IMR-90 (cell line): ENCODE measurements at regions not wholly inside any gene's neighbourhood (a gene's known extent, or its start where the extent isn't known, plus 50 kb on each side); places are given as distances from the start of the nearest gene placed in this dataset.
A peak's percentile ranks its signal among the peaks of the same experiment; 100 is the strongest.
"Not testable (repeated sequence)": the region's sequence is repeated elsewhere in the genome, so short reads cannot be mapped to it uniquely, and the experiment has no call there.

Experiments
- ATAC-seq: fragments of 200-7000 bp; cut with Tn5 transposase; 2 replicates; pipeline ENCODE4 v1.9.1; 2020; ENCODE audit warnings: low read depth, mild to moderate bottlenecking, moderate library complexity
- BruUV-seq: library from RNA; stranded (reverse); fragments of 400-500 nt; replicated peaks from 2 replicates; lab custom pipeline; 2021; lab: Mats Ljungman, UMichigan
- CTCF ChIA-PET: fragments of 300-600 bp; formaldehyde crosslinking; extraction: SDS; loops from one replicate; lab custom pipeline; 2021; ENCODE audit warnings: antibody characterized with exemption; lab: Yijun Ruan, JAX
- POLR2A ChIA-PET: fragments of 300-600 bp; sonication (Branson Sonifier 250); formaldehyde crosslinking; loops from one replicate; lab custom pipeline; 2022; ENCODE audit warnings: antibody characterized with exemption; ENCODE audit not compliant: unreplicated experiment; lab: Charles Lee
- DNase-seq: peaks from one replicate; pipeline ENCODE4 v3.0.0; 2013
- H2AFZ ChIP-seq: replicated peaks from 2 replicates; pipeline ENCODE3; 2013; ENCODE audit warnings: low read length, mild to moderate bottlenecking; ENCODE audit not compliant: poor library complexity
- H2AK5ac ChIP-seq: 2 replicates; pipeline ENCODE4 v1.6.1; 2013; ENCODE audit warnings: low read depth, low read length, inconsistent platforms
- H2AK9ac ChIP-seq: replicated peaks from 2 replicates; pipeline ENCODE3; 2013; ENCODE audit warnings: mild to moderate bottlenecking, low read depth, low read length, moderate library complexity; ENCODE audit not compliant: poor library complexity
- H2BK120ac ChIP-seq: 2 replicates; pipeline ENCODE4 v1.6.1; 2013; ENCODE audit warnings: low read depth, low read length, inconsistent platforms
- H2BK15ac ChIP-seq: 3 replicates; pipeline ENCODE4 v1.6.1; 2013; ENCODE audit warnings: low read depth, low read length, inconsistent platforms
- H2BK20ac ChIP-seq: 2 replicates; pipeline ENCODE4 v1.6.1; 2013; ENCODE audit warnings: low read depth, mild to moderate bottlenecking, inconsistent platforms, low read length, moderate library complexity
- H2BK5ac ChIP-seq: 2 replicates; pipeline ENCODE4 v1.6.1; 2013; ENCODE audit warnings: mild to moderate bottlenecking, low read depth, low read length, inconsistent platforms; ENCODE audit not compliant: poor library complexity, severe bottlenecking
- H3K14ac ChIP-seq: replicated peaks from 2 replicates; pipeline ENCODE4 v1.6.1; 2013; ENCODE audit warnings: low read depth, low read length, inconsistent platforms
- H3K18ac ChIP-seq: 2 replicates; pipeline ENCODE4 v1.6.1; 2013; ENCODE audit warnings: low read depth, low read length, control low read depth
- H3K23ac ChIP-seq: 2 replicates; pipeline ENCODE4 v1.6.1; 2013; ENCODE audit warnings: low read depth, low read length, inconsistent platforms
- H3K27ac ChIP-seq: 2 replicates; pipeline ENCODE4 v1.5.1; 2013; ENCODE audit warnings: mild to moderate bottlenecking, control low read depth, low read length; ENCODE audit not compliant: insufficient read depth
- H3K27me3 ChIP-seq: 2 replicates; pipeline ENCODE4 v1.6.1; 2013; ENCODE audit warnings: low read length; ENCODE audit not compliant: control insufficient read depth, insufficient read depth
- H3K36me3 ChIP-seq: 2 replicates; pipeline ENCODE4 v1.6.1; 2013; ENCODE audit warnings: low read length, mixed read lengths; ENCODE audit not compliant: control insufficient read depth, insufficient read depth
- H3K4ac ChIP-seq: 2 replicates; pipeline ENCODE4 v1.6.1; 2013; ENCODE audit warnings: low read depth, low read length, inconsistent platforms
- H3K4me1 ChIP-seq: 2 replicates; pipeline ENCODE4 v1.6.1; 2013; ENCODE audit warnings: low read length, mixed read lengths; ENCODE audit not compliant: control insufficient read depth, insufficient read depth
- H3K4me2 ChIP-seq: 2 replicates; pipeline ENCODE4 v1.6.1; 2013; ENCODE audit warnings: low read depth, mild to moderate bottlenecking, control low read depth, low read length, moderate library complexity
- H3K4me3 ChIP-seq: 2 replicates; pipeline ENCODE4 v1.5.1; 2013; ENCODE audit warnings: low read depth, mild to moderate bottlenecking, control low read depth, low read length, moderate library complexity; ENCODE audit not compliant: insufficient read depth
- H3K56ac ChIP-seq: 2 replicates; pipeline ENCODE4 v1.6.1; 2013; ENCODE audit warnings: low read length, inconsistent platforms; ENCODE audit not compliant: insufficient read depth; ENCODE audit errors: extremely low read depth
- H3K79me1 ChIP-seq, 2 experiments: 2 replicates each; pipeline ENCODE4 v1.6.1; 2013; ENCODE audit warnings: low read length in 2 of 2, inconsistent platforms in 1 of 2, low read depth in 1 of 2
- H3K9ac ChIP-seq: 2 replicates; pipeline ENCODE4 v1.6.1; 2013; ENCODE audit warnings: low read depth, low read length, control low read depth
- H3K9me1 ChIP-seq: 2 replicates; pipeline ENCODE4 v1.6.1; 2013; ENCODE audit warnings: low read length, inconsistent platforms; ENCODE audit not compliant: insufficient read depth
- H3K9me3 ChIP-seq: 2 replicates; pipeline ENCODE4 v1.6.1; 2013; ENCODE audit warnings: low read length; ENCODE audit not compliant: control insufficient read depth, insufficient read depth
- H4K20me1 ChIP-seq: 2 replicates; pipeline ENCODE4 v1.6.1; 2013; ENCODE audit warnings: low read length, inconsistent platforms; ENCODE audit not compliant: insufficient read depth
- H4K5ac ChIP-seq: 2 replicates; pipeline ENCODE4 v1.6.1; 2013; ENCODE audit warnings: mild to moderate bottlenecking, low read depth, low read length, control low read depth
- H4K8ac ChIP-seq, 2 experiments: 2 replicates each; pipeline ENCODE4 v1.6.1; 2013; ENCODE audit warnings: low read depth in 2 of 2, low read length in 2 of 2, control low read depth in 1 of 2, inconsistent platforms in 1 of 2
- H4K91ac ChIP-seq: 2 replicates; pipeline ENCODE4 v1.6.1; 2013; ENCODE audit warnings: low read depth, low read length, inconsistent platforms; ENCODE audit not compliant: insufficient read depth
- MXI1 ChIP-seq: IDR thresholded peaks from 2 replicates; pipeline ENCODE4 v1.6.1; 2012; ENCODE audit warnings: low read depth, mild to moderate bottlenecking, low read length, moderate library complexity, borderline replicate concordance
- NFE2L2 ChIP-seq: fragments of 150-350 bp; IDR thresholded peaks from 2 replicates; pipeline ENCODE4 v1.6.1; 2016; ENCODE audit warnings: low read depth, mild to moderate bottlenecking, low read length
- RCOR1 ChIP-seq: IDR thresholded peaks from 2 replicates; pipeline ENCODE4 v1.6.1; 2012; ENCODE audit warnings: mild to moderate bottlenecking, low read length, improper control_type of control experiment; ENCODE audit not compliant: insufficient replicate concordance
- USF2 ChIP-seq: fragments of 150-350 bp; IDR thresholded peaks from 2 replicates; pipeline ENCODE4 v1.6.1; 2017; ENCODE audit warnings: mild to moderate bottlenecking, antibody characterized with exemption, low read length, low read depth
- WGBS, 2 experiments: methylation state at CpG; one replicate each; pipeline versions ENCODE4 v1.1.5 to v1.1.7; 2013; ENCODE audit warnings: missing lambda C conversion rate in 2 of 2; ENCODE audit not compliant: insufficient read length in 1 of 2; ENCODE audit errors: extremely low coverage in 2 of 2; 5-methylcytosine and 5-hydroxymethylcytosine counted together
- dilution Hi-C: fragments of 300-500 bp; cut with HindIII; formaldehyde crosslinking; loops from one replicate; pipeline ENCODE4 v1.14.3; 2018; ENCODE audit warnings: low sequenced_read_pairs; ENCODE audit not compliant: unreplicated experiment
- in situ Hi-C: fragments of 300-500 bp; cut with MboI; formaldehyde crosslinking; loops from 3 replicates; pipeline ENCODE4 v1.14.3; 2019; ENCODE audit warnings: low sequenced_read_pairs, inconsistent platforms, mixed read lengths
- intact Hi-C: fragments of 100-400 bp; cut with micrococcal nuclease; formaldehyde crosslinking; loops from 2 replicates; pipeline ENCODE4 v1.10.0; 2022

- no peaks in the 10 kb centered on the region for H3K36me3 ChIP-seq
- no peak overlapping the region for H3K9ac ChIP-seq
- H4K20me1 ChIP-seq = no peaks in the 10 kb centered on the region
- no peak overlapping the region for H3K27ac ChIP-seq
- no peak overlapping the region for H2BK5ac ChIP-seq
- H3K4me1 ChIP-seq = peaks cover 29% of the 10 kb centered on the region
- ChIA-PET POLR2A (no interaction called here), CTCF (interaction anchor here (0.9 kb wide), 1 partner anchor 254 kb away, joined by 3 read pairs; no protein-coding TSS in a partner anchor)
- peak overlapping the region; percentile 34; the same call in 1 of the 2 replicates for H4K91ac ChIP-seq
- H3K23ac ChIP-seq = no peak overlapping the region
- H3K27me3 ChIP-seq = no peaks in the 10 kb centered on the region
- in situ Hi-C loops (loop anchor here (10.0 kb wide), 1 partner anchor 251 kb away; the partner anchor contains the start of gene ZFP36L2), intact Hi-C loops (loop anchor here (2.0 to 10.0 kb wide), 2 partner anchors 27 to 511 kb away; no protein-coding TSS in a partner anchor), dilution Hi-C loops (no loop called here)
- no peak overlapping the region for H3K56ac ChIP-seq
- H2BK120ac ChIP-seq = peak overlapping the region; percentile 96
- 0 out of 2 replicates have a peak overlapping the region, but pooled peaks have one; percentile 78 for H2AK5ac ChIP-seq
- H3K14ac ChIP-seq = peak overlapping the region; percentile 2; the same call in 1 of the 2 replicates
- peak overlapping the region; percentile 72; the same call in 1 of the 3 replicates for H2BK15ac ChIP-seq
- no peak for DNase-seq
- WGBS, 2 experiments = 53% methylated on average over 2 of the region's 3 CpGs; no CpG with 5 or more reads in 1 of the 2 experiments
- TF ChIP-seq MXI1 (no peak), RCOR1 (no peak), NFE2L2 (no peak), USF2 (no peak)
- H3K79me1 ChIP-seq = no peaks in the 10 kb centered on the region
- H3K9me1 ChIP-seq = peaks cover 14% of the 10 kb centered on the region
- peak overlapping the region; percentile 59; the same call in 1 of the 2 replicates for H2BK20ac ChIP-seq
- ATAC-seq = no peak
- H3K9me3 ChIP-seq = 0 out of 2 replicates have a peak, but pooled peaks cover 2% of the 10 kb centered on the region
- no peak overlapping the region; the same call in 1 of the 2 replicates for H3K18ac ChIP-seq
- H4K8ac ChIP-seq = peak overlapping the region in 1 of 2 experiments; percentile 11; a peak in 1 of 4 replicates
- H4K5ac ChIP-seq = peak overlapping the region; percentile 32; the same call in 1 of the 2 replicates
- peak overlapping the region; percentile 86 for H3K4ac ChIP-seq
- H3K4me2 ChIP-seq = no peak overlapping the region
- H2AK9ac ChIP-seq = peak overlapping the region; percentile 77
- BruUV-seq = no TSS peak
- peak overlapping the region; percentile 35 for H2AFZ ChIP-seq
- no peak overlapping the region for H3K4me3 ChIP-seq
These were observed 181.3 kb upstream of the HAAO start for GRCh38 chr2:42973726-42974125.

- H3K23ac ChIP-seq, H3K27ac ChIP-seq, H4K20me1 ChIP-seq, H2AFZ ChIP-seq, H3K4me2 ChIP-seq, H4K5ac ChIP-seq, H3K27me3 ChIP-seq, dilution Hi-C loops, H3K36me3 ChIP-seq, BruUV-seq, H3K4me3 ChIP-seq, H3K56ac ChIP-seq, DNase-seq, ATAC-seq, H3K9ac ChIP-seq, H3K79me1 ChIP-seq, H3K9me3 ChIP-seq, CTCF ChIA-PET, H2BK5ac ChIP-seq: not testable (repeated sequence)
- Histone ChIP-seq H2BK120ac (peak overlapping the region; percentile 7; the same call in 1 of the 2 replicates), H3K4ac (peak overlapping the region; percentile 49; the same call in 1 of the 2 replicates), H2AK9ac (peak overlapping the region; percentile 12), H3K9me1 (peaks cover 21% of the 10 kb centered on the region), H2AK5ac (peak overlapping the region; percentile 72; the same call in 1 of the 2 replicates), H3K4me1 (peaks cover 36% of the 10 kb centered on the region), H3K18ac (0 out of 2 replicates have a peak overlapping the region, but pooled peaks have one; percentile 13), H2BK20ac (peak overlapping the region; percentile 61; the same call in 1 of the 2 replicates), H4K8ac (peak overlapping the region in 1 of 2 experiments; percentile 13; a peak in 1 of 4 replicates), H4K91ac (peak overlapping the region; percentile 48), H3K14ac (0 out of 2 replicates have a peak overlapping the region, but pooled peaks have one; percentile 6), H2BK15ac (peak overlapping the region; percentile 26; the same call in 1 of the 3 replicates)
- no CpG with 5 or more reads among the region's 11 CpGs for WGBS, 2 experiments
- POLR2A ChIA-PET = interaction anchor here (0.6 kb wide), 1 partner anchor 247 kb away, joined by 6 read pairs; no protein-coding TSS in a partner anchor
- in situ Hi-C loops = loop anchor here (10.0 kb wide), 1 partner anchor 252 kb away; the partner anchor contains the start of gene ZFP36L2
- intact Hi-C loops = loop anchor here (10.0 kb wide), 1 partner anchor 512 kb away; no protein-coding TSS in a partner anchor
These were observed 180.6 kb upstream of the HAAO start for GRCh38 chr2:42972933-42973516.
